ENCODE measurements at regions not wholly inside any gene's neighbourhood (a gene's known extent, or its start where the extent isn't known, plus 50 kb on each side); places are given as distances from the start of the nearest gene placed in this dataset.

- TF ChIP-seq CHD7 (IDR thresholded peaks at IDR 0.05; ENCODE audit: insufficient replicate concordance, low read length) = no peak
- no peak for TF ChIP-seq YY1 (IDR thresholded peaks at IDR 0.05; ENCODE audit: low read depth, low read length)
- no peak for TF ChIP-seq CEBPB (IDR thresholded peaks at IDR 0.05; ENCODE audit: low read depth, low read length)
- TF ChIP-seq POU5F1 (IDR thresholded peaks at IDR 0.05; ENCODE audit: low read depth, low read length) = no peak
Observed at GRCh38 chr6:138586638-138587037, 87.3 kb upstream of the NHSL1 start (continued).
